ENCODE measurements at regions not wholly inside any gene's neighbourhood (a gene's known extent, or its start where the extent isn't known, plus 50 kb on each side); places are given as distances from the start of the nearest gene placed in this dataset.

DNA sequence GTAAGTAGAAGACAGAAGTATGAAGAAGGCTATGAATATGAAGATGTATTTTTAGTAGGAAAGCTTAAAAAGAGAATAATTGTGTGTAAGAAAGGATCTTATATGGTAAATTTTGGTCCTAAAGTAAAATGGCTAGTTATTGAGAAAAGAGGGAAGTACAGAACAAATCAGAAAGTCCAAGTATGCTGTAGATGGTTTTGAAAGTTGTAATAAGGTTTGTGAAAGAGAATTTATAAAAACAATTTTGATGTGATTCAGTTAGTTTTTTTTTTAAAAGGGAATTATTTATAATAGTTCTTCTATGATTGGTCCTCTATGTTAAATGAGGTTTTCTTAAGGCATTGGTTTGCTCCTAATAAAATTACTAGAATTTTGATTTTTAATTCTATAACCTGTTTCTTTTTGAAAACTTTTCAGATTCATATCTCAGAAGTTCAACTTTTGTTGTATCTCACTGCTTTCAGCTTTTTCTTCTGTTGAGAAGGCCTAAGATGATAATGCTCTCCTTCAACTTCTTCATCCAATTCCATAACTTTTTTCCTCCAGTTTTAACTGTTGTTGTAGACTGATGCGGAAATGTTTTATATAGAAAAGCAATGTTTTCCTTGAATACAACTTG, 322.7 kb downstream of the NOL4 start:
- no peak for TF ChIP-seq CTCF (IDR thresholded peaks at IDR 0.05; ENCODE audit: low read depth, low read length)
- Histone ChIP-seq H3K27me3 (ENCODE audit: insufficient read depth, low read depth, severe bottlenecking) (no peaks in the 10 kb centered on the region), H3K9me3 (ENCODE audit: severe bottlenecking) (peaks cover 3% of the 10 kb centered on the region), H3K36me3 (no peaks in the 10 kb centered on the region), H3K4me3 (ENCODE audit: low read depth, low read length) (no peak overlapping the region), H3K27ac (no peak overlapping the region)
- DNase-seq, result no peak

- no peaks in the 10 kb centered on the region for H3K27me3 ChIP-seq (ENCODE audit: insufficient read depth, low read depth, severe bottlenecking)
- no peak for TF ChIP-seq CTCF (IDR thresholded peaks at IDR 0.05; ENCODE audit: low read depth, low read length)
- H3K9me3 ChIP-seq (ENCODE audit: severe bottlenecking), result peaks cover 3% of the 10 kb centered on the region
- no peak for DNase-seq
- H3K27ac ChIP-seq, result no peak overlapping the region
- no peak overlapping the region for H3K4me3 ChIP-seq (ENCODE audit: low read depth, low read length)
- no peaks in the 10 kb centered on the region for H3K36me3 ChIP-seq
These were observed 322.6 kb downstream of the ASXL3 start for GRCh38 chr18:33900638-33901037.

DNA sequence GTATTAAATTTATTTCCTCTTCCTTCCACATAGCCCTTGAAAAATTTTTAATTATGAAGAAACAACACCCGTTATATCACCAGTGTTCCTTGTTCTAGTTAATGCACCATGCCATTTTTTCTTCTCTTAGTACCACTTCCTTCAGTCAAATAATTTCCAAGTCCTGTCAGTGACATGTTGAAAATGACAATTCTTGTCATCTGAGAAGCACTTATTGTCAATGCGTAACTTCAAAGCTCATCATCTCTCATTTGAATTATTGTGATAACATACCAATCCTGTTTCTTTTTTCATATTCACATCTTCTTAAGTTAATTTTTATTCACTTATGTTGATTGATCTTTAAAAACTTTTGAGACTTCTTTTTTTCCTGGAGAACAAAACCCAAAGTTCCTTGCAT, 320.4 kb downstream of the ASXL3 start:
- Histone ChIP-seq H3K27me3 (ENCODE audit: insufficient read depth, low read depth, severe bottlenecking) (no peaks in the 10 kb centered on the region), H3K36me3 (no peaks in the 10 kb centered on the region), H3K4me3 (ENCODE audit: low read depth, low read length) (no peak overlapping the region), H3K27ac (no peak overlapping the region), H3K9me3 (ENCODE audit: severe bottlenecking) (peaks cover 3% of the 10 kb centered on the region)
- no peak for TF ChIP-seq CTCF (IDR thresholded peaks at IDR 0.05; ENCODE audit: low read depth, low read length)
- no peak for DNase-seq

DNA sequence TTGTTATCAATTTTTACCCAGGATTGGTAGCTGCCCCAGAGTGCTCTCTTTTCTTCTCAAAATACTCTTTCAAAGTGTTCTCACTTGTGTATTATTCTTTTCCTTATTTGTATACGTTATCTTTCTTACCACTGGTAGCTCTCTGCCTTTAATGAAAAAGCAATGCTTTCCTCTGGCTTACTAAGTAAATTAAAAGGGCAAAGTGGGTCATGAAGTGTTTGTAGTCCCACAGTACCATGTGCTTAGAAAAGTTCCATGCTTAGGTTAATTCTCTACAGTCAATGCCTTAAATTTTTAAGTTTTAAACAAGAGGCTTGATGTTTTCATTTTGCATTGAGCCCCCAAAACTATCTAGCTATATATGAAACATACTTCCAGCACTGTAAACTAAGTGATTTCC, 300.2 kb downstream of the ASXL3 start:
- DNase-seq, result no peak
- Histone ChIP-seq H3K36me3 (no peaks in the 10 kb centered on the region), H3K4me3 (ENCODE audit: low read depth, low read length) (no peak overlapping the region), H3K9me3 (ENCODE audit: severe bottlenecking) (no peaks in the 10 kb centered on the region), H3K27me3 (ENCODE audit: insufficient read depth, low read depth, severe bottlenecking) (no peaks in the 10 kb centered on the region), H3K27ac (no peak overlapping the region)
- TF ChIP-seq CTCF (IDR thresholded peaks at IDR 0.05; ENCODE audit: low read depth, low read length), result no peak

GRCh38 chr18:33875029-33875565, 297.1 kb downstream of the ASXL3 start:
- no peaks in the 10 kb centered on the region for H3K27me3 ChIP-seq (ENCODE audit: insufficient read depth, low read depth, severe bottlenecking)
- H3K9me3 ChIP-seq (ENCODE audit: severe bottlenecking), result no peaks in the 10 kb centered on the region
- no peaks in the 10 kb centered on the region for H3K36me3 ChIP-seq
- no peak for DNase-seq
- no peak for TF ChIP-seq CTCF (IDR thresholded peaks at IDR 0.05; ENCODE audit: low read depth, low read length)
- no peak overlapping the region for H3K27ac ChIP-seq
- H3K4me3 ChIP-seq (ENCODE audit: low read depth, low read length), result no peak overlapping the region

DNA sequence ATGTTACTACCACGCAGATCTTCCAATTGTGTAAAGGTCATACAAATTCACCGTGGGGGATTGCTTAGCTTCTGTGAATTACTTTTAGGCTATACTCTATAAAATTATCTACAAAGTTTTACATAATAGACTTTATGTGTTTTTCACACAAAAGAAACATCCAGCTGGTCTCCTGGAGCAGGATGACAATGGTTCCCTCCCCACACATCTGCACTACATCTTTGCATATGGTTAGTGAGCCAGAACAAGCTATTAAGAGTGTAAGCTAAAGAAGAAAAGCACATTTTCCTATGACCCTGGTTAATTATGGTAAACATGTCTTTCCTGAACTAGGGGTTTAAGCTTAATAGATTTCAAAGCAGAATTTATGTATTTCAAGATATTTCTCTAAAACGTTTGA, 295.1 kb downstream of the ASXL3 start:
- no peaks in the 10 kb centered on the region for H3K9me3 ChIP-seq (ENCODE audit: severe bottlenecking)
- no peaks in the 10 kb centered on the region for H3K27me3 ChIP-seq (ENCODE audit: insufficient read depth, low read depth, severe bottlenecking)
- H3K36me3 ChIP-seq, result no peaks in the 10 kb centered on the region
- no peak for DNase-seq
- TF ChIP-seq CTCF (IDR thresholded peaks at IDR 0.05; ENCODE audit: low read depth, low read length), result no peak
- no peak overlapping the region for H3K4me3 ChIP-seq (ENCODE audit: low read depth, low read length)
- H3K27ac ChIP-seq, result no peak overlapping the region
